ENCODE measurements at regions not wholly inside any gene's neighbourhood (a gene's known extent, or its start where the extent isn't known, plus 50 kb on each side); places are given as distances from the start of the nearest gene placed in this dataset.

GRCh38 chr6:34638834-34639736 lies 57.5 kb downstream of the ILRUN start:
- no peak for DNase-seq (ENCODE audit: low spot score)
- no peak for ATAC-seq
- no peaks in the 10 kb centered on the region for H3K9me3 Mint-ChIP-seq
- H3K27ac Mint-ChIP-seq = no peak overlapping the region
- H3K36me3 Mint-ChIP-seq = 0 out of 2 replicates have a peak, but pooled peaks cover 2% of the 10 kb centered on the region
- H3K4me1 Mint-ChIP-seq = no peaks in the 10 kb centered on the region
- TF ChIP-seq USF1 (CRISPR knock-in tag; IDR thresholded peaks at IDR 0.05) (no peak), CTCF (IDR thresholded peaks at IDR 0.05) (no peak), ESRRA (CRISPR knock-in tag; IDR thresholded peaks at IDR 0.05; ENCODE audit: borderline replicate concordance) (no peak), NFYB (CRISPR knock-in tag; conservative IDR thresholded peaks at IDR 0.05; ENCODE audit: low read depth) (no peak), JUN (CRISPR knock-in tag; IDR thresholded peaks at IDR 0.05) (no peak)
- no peak overlapping the region for H3K4me3 Mint-ChIP-seq
- ChIA-PET CTCF (interaction anchor here (0.6 to 0.9 kb wide), 2 partner anchors 31 to 180 kb away, joined by 3 read pairs; no protein-coding TSS in a partner anchor), POLR2A (no interaction called here)
- no peaks in the 10 kb centered on the region for H3K27me3 Mint-ChIP-seq (ENCODE audit: low read depth)

GRCh38 chr6:34633785-34634184 lies 62.8 kb downstream of the ILRUN start:
- ChIA-PET POLR2A (no interaction called here), CTCF (no interaction called here)
- ATAC-seq (no peak), DNase-seq (ENCODE audit: low spot score) (no peak)
- H3K4me3 Mint-ChIP-seq = no peak overlapping the region
- no peak overlapping the region for H3K27ac Mint-ChIP-seq
- H3K27me3 Mint-ChIP-seq (ENCODE audit: low read depth) = no peaks in the 10 kb centered on the region
- no peaks in the 10 kb centered on the region for H3K9me3 Mint-ChIP-seq
- no peaks in the 10 kb centered on the region for H3K4me1 Mint-ChIP-seq
- 0 out of 2 replicates have a peak, but pooled peaks cover 2% of the 10 kb centered on the region for H3K36me3 Mint-ChIP-seq
- TF ChIP-seq AR (CRISPR knock-in tag; IDR thresholded peaks at IDR 0.05) (no peak), ZNF532 (CRISPR knock-in tag; IDR thresholded peaks at IDR 0.05; ENCODE audit: borderline replicate concordance) (no peak), ZSCAN18 (CRISPR knock-in tag; IDR thresholded peaks at IDR 0.05) (no peak), OVOL2 (CRISPR knock-in tag; IDR thresholded peaks at IDR 0.05; ENCODE audit: borderline replicate concordance) (no peak), ERG (CRISPR knock-in tag; IDR thresholded peaks at IDR 0.05) (no peak), GRHL2 (CRISPR knock-in tag; IDR thresholded peaks at IDR 0.05; ENCODE audit: insufficient replicate concordance, severe bottlenecking) (no peak), ZBTB43 (CRISPR knock-in tag; IDR thresholded peaks at IDR 0.05) (no peak), AFF4 (CRISPR knock-in tag; IDR thresholded peaks at IDR 0.05; ENCODE audit: borderline replicate concordance) (no peak), ZNF416 (CRISPR knock-in tag; IDR thresholded peaks at IDR 0.05) (no peak)

All from WTC11 (cell line).